Heart left ventricle (tissue), 16 donors: ENCODE measurements at regions not wholly inside any gene's neighbourhood (a gene's known extent, or its start where the extent isn't known, plus 50 kb on each side); places are given as distances from the start of the nearest gene placed in this dataset.

Experiments
- ATAC-seq, 4 donors: fragments of 200-7000 bp; cut with Tn5 transposase; one replicate each; pipeline ENCODE4 v1.9.1; 2020 to 2022; ENCODE audit warnings: moderate library complexity in 4 of 4, mild to moderate bottlenecking in 3 of 4, moderate number of reproducible peaks in 1 of 4
- DNase-seq, 5 donors: peaks; one replicate each; pipeline ENCODE4 v3.0.0-alpha.2; 2020
- H3K27ac ChIP-seq, 12 donors: fragments of 200-600 bp; sonication (generic) in 4 of 12; one replicate each; pipeline versions ENCODE4 v1.5.0 to v1.8.0; 2016 to 2022; ENCODE audit warnings: mild to moderate bottlenecking in 2 of 12
- H3K27me3 ChIP-seq, 9 donors: fragments of 200-600 bp; sonication (generic) in 2 of 9; one replicate each; pipeline versions ENCODE4 v1.5.1 to v1.8.0; 2016 to 2022; ENCODE audit warnings: mild to moderate bottlenecking in 3 of 9
- H3K36me3 ChIP-seq, 9 donors: fragments of 200-600 bp; sonication (generic) in 2 of 9; one replicate each; pipeline versions ENCODE4 v1.5.0 to v1.8.0; 2018 to 2022; ENCODE audit warnings: mild to moderate bottlenecking in 2 of 9
- H3K4me1 ChIP-seq, 12 donors: fragments of 200-600 bp; sonication (generic) in 4 of 12; one replicate each; pipeline versions ENCODE4 v1.5.0 to v1.8.0; 2016 to 2022; ENCODE audit warnings: mild to moderate bottlenecking in 3 of 12
- H3K4me3 ChIP-seq, 12 donors: fragments of 200-600 bp; sonication (generic) in 4 of 12; one replicate each; pipeline versions ENCODE4 v1.5.0 to v1.8.0; 2017 to 2022; ENCODE audit warnings: mild to moderate bottlenecking in 9 of 12, moderate library complexity in 4 of 12
- H3K9me3 ChIP-seq, 12 donors: fragments of 200-600 bp; sonication (generic) in 4 of 12; one replicate each; pipeline versions ENCODE4 v1.5.0 to v1.8.0; 2016 to 2022; ENCODE audit warnings: mild to moderate bottlenecking in 1 of 12
- CTCF ChIP-seq, 12 donors: fragments of 200-600 bp; sonication (generic) in 4 of 12; IDR thresholded peaks; one replicate each; pipeline versions ENCODE4 v1.5.0 to v1.8.0; 2018 to 2022; ENCODE audit warnings: antibody characterized with exemption in 12 of 12, mild to moderate bottlenecking in 5 of 12
- POLR2A ChIP-seq, 2 donors: fragments of 450-650 bp; IDR thresholded peaks; one replicate each; pipeline ENCODE4 v1.6.1; 2017; ENCODE audit warnings: antibody characterized with exemption in 2 of 2, mild to moderate bottlenecking in 2 of 2, moderate library complexity in 2 of 2
- WGBS, 4 donors: extraction: QIAGEN DNeasy Blood & Tissue Kit in 2 of 4; methylation state at CpG; one replicate each; pipeline versions ENCODE4 v1.1.5 to v1.1.7; 2013 to 2018; 5-methylcytosine and 5-hydroxymethylcytosine counted together
- intact Hi-C, 10 donors: fragments of 100-400 bp; cut with DNase I; formaldehyde crosslinking; loops; one replicate each; pipeline versions ENCODE4 v1.11.1 to v1.14.2; 2022
- donor health status: ischemic (EF 13 %, LVEDD 7.1; RV severe dilation, severe dysfunction).
- donor health status: healthy with polysubstance abuse.
- donor health status: DM: no; HTN: yes; CAD: no.
- donor health status: DM: no; HTN: no; CAD: no.
- donor health status: ischemic (EF 25% LVEDD 6.9; RV normal size, moderate dysfunction).
- donor health status: ischemic (EF 25% LVEDD 5.7; RV mildly dilated, moderate dysfunction).
- donor health status: healthy.
- donor health status: DM: yes; HTN: yes; CAD: no.
- donor health status: ischemic (EF 35%, LVEDD 5.7; RV mildly dilated, moderate dysfunction).
- donor health status: nonischemic (EF 11% LVEDD 7.7; RV severe dilation, severe dysfunction).
- donor health status: DM: yes; HTN: yes; CAD: no.
- donor health status: PGD.
- donor health status: ischemic (EF 29% LVEDD 5.4; RV normal size, mild dysfunction).
- donor health status: nonischemic (EF 23%, LVEDD 6.1; RV moderate dilation, normal function).

DNA sequence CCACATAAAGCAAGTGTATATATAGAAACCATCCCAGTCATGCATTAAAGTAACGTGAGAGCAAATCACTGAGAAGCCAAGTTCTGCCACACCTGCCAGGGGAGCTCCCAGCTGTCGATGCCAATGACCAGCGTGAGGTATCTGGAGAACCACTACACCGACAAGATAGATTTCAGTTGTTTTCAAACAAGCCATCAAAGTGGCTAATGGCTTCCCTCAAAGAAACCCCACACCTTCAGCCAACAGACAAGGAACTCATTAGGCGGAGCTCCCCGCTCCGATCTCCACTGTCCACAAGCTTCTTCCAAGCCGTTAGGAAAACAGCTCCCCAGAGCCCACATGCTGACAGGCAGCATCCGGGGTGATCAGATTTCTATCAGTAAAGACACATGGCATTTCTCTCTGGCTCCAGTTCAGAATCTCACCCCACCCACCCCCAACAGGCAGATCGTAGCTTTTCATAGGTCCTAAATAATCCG, 54.2 kb upstream of the SPATA12 start:
- WGBS, 4 donors = 69 to 82% (median 75%) methylated on average over 11 of the region's 11 CpGs

DNA sequence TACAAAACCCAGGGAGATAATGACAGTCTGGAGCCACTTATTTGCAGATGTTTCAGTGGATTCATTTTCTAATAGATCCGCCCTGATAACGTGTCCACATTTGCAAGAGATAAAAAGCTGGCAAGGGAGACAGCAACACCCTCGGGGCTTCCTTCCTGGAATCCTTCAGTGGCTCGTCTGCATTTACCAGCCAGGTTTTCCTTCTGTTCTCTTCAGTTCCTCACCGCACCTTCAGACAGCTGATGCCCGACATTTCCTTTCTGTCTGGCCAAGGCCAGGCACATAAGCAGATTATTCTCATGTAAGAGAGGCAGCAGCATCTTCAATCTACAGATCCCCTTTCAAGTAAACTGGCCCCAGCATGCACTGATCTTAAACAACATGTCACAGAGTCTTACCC, 56.2 kb upstream of the SPATA12 start:
- intact Hi-C loops = loop anchor here in 1 of 10 donors (10.0 kb wide), 1 partner anchor 61 kb away; the partner anchor contains the start of gene SPATA12
- no peak for DNase-seq
- Histone ChIP-seq H3K27ac (peak overlapping the region in 1 of 12 donors; percentile 22), H3K36me3 (no peaks in the 10 kb centered on the region), H3K9me3 (peaks cover 0 to 2% (median 0%) of the 10 kb centered on the region in 12 donors), H3K4me1 (peaks cover 0 to 30% (median 17%) of the 10 kb centered on the region in 12 donors), H3K4me3 (no peak overlapping the region), H3K27me3 (no peaks in the 10 kb centered on the region)
- ATAC-seq = no peak
- WGBS, 4 donors = 56 to 63% (median 59%) methylated on average over 6 of the region's 6 CpGs
- TF ChIP-seq CTCF (IDR thresholded peaks at IDR 0.05) = no peak
- no peak for TF ChIP-seq POLR2A (IDR thresholded peaks at IDR 0.05)

More for the DNA sequence above, 54.2 kb upstream of the SPATA12 start:
- intact Hi-C loops = loop anchor here in 3 of 10 donors (5.0 to 10.0 kb wide), 2 partner anchors 59 to 66 kb away; partner anchors contain the start of gene SPATA12 (in 1 of the 3)
- Histone ChIP-seq H3K27me3 (no peaks in the 10 kb centered on the region), H3K4me1 (peaks cover 0 to 30% (median 17%) of the 10 kb centered on the region in 12 donors), H3K27ac (peak overlapping the region in 1 of 12 donors; percentile 83), H3K9me3 (peaks cover 0 to 2% (median 0%) of the 10 kb centered on the region in 12 donors), H3K4me3 (no peak overlapping the region), H3K36me3 (no peaks in the 10 kb centered on the region)
- no peak for DNase-seq
- no peak for TF ChIP-seq POLR2A (IDR thresholded peaks at IDR 0.05)
- ATAC-seq = no peak

DNA sequence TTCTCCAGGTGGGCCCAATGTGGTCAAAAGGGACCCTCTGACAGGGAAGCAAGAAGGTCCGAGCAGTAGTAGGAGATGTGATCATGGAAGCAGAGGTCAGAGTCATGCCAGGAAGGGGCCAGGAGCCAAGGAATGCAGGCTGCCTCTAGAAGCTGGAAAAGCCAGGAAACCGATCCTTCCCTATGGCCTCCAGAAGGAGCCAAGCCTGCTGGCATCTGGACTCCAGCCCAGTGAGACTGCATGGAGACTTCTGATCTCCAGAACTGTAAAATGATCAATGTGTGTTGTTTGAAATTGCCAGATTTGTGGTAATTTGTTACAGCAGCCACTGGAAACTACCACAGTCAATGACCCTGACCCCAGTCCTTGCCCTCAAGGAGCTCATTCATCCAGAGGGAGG, 56.8 kb upstream of the SPATA12 start:
- WGBS, 4 donors = 88 to 100% (median 91%) methylated on average over 2 of the region's 2 CpGs
- intact Hi-C loops = loop anchor here in 1 of 10 donors (10.0 kb wide), 1 partner anchor 61 kb away; the partner anchor contains the start of gene SPATA12
- ATAC-seq (no peak), DNase-seq (no peak)
- no peak for TF ChIP-seq POLR2A (IDR thresholded peaks at IDR 0.05)
- TF ChIP-seq CTCF (IDR thresholded peaks at IDR 0.05) = no peak
- H3K9me3 ChIP-seq = peaks cover 0 to 2% (median 0%) of the 10 kb centered on the region in 12 donors
- H3K27me3 ChIP-seq = no peaks in the 10 kb centered on the region
- no peak overlapping the region for H3K4me3 ChIP-seq
- H3K27ac ChIP-seq = peak overlapping the region in 1 of 12 donors; percentile 22
- H3K4me1 ChIP-seq = peaks cover 0 to 30% (median 15%) of the 10 kb centered on the region in 12 donors
- H3K36me3 ChIP-seq = no peaks in the 10 kb centered on the region

DNA sequence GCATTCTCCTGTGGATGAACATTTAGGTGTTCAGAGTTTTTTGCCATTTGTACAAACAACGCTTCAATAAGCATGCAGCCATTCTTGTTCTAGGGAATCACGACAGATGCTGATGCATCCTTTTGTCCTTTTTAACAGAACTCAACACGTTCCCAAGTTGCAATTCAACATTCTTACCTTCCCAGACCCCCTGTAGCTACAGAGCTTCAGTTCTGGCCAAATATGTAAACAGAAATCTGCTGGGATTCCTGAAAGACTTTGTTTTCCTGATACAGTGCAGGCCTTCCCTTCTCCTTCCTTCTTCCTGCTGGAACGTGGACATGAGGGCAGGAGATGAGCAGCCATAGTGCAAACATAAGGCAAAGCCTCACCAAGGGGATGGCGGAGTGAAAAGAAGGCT, 59.1 kb upstream of the SPATA12 start:
- no peak for TF ChIP-seq POLR2A (IDR thresholded peaks at IDR 0.05)
- TF ChIP-seq CTCF (IDR thresholded peaks at IDR 0.05) = no peak
- peaks cover 0 to 22% (median 1%) of the 10 kb centered on the region in 12 donors for H3K4me1 ChIP-seq
- intact Hi-C loops = loop anchor here in 1 of 10 donors (10.0 kb wide), 1 partner anchor 63 kb away; the partner anchor contains the start of gene SPATA12

More for the DNA sequence above, 59.1 kb upstream of the SPATA12 start:
- H3K27me3 ChIP-seq = no peaks in the 10 kb centered on the region
- H3K4me3 ChIP-seq = no peak overlapping the region
- peaks cover 0 to 2% (median 0%) of the 10 kb centered on the region in 12 donors for H3K9me3 ChIP-seq
- ATAC-seq (no peak), DNase-seq (no peak)
- H3K27ac ChIP-seq = no peak overlapping the region
- H3K36me3 ChIP-seq = no peaks in the 10 kb centered on the region
- 88 to 92% (median 90%) methylated on average over 5 of the region's 5 CpGs for WGBS, 4 donors
